ENCODE measurements at regions not wholly inside any gene's neighbourhood (a gene's known extent, or its start where the extent isn't known, plus 50 kb on each side); places are given as distances from the start of the nearest gene placed in this dataset.

DNA sequence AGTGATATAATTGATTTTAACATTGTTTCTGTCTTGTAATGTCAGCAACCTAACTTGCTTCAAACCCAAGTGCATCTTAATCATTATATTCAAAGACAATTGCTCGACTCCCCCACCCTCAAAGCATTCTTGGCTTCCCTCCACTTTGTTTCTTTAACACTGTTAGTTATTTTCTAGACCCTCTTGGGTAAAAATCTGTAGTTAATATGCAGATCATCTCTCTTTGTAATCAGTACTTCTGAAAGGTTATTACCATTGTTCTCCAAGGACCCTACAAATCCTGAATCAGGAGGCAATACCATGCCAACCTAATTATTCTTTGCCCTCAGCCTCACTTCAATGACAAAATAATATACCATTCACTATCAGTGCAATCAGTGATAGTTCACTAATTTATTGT is 1075.7 kb downstream of the AMY1C start:
- Histone ChIP-seq H3K27me3 (replicated peaks in 1 of 2; ENCODE audit: control insufficient read depth in 2 of 2, insufficient read depth in 2 of 2, low read length in 1 of 2) (no peaks in the 10 kb centered on the region), H3K9me3 (replicated peaks; ENCODE audit: control insufficient read depth, insufficient read depth, low read length) (no peaks in the 10 kb centered on the region), H3K4me2 (ENCODE audit: control insufficient read depth, insufficient read depth) (no peak overlapping the region), H4K20me1 (ENCODE audit: control insufficient read depth, insufficient read depth) (no peaks in the 10 kb centered on the region), H3K9ac (ENCODE audit: control insufficient read depth, insufficient read depth, low read length) (no peak overlapping the region), H3K79me2 (ENCODE audit: control insufficient read depth, insufficient read depth, low read length) (no peaks in the 10 kb centered on the region), H3K27ac (ENCODE audit: control insufficient read depth, insufficient read depth) (no peak overlapping the region), H3K4me1 (ENCODE audit: control insufficient read depth, insufficient read depth, low read length) (no peaks in the 10 kb centered on the region), H2AFZ (ENCODE audit: control insufficient read depth, low read depth, low read length) (no peak overlapping the region), H3K36me3 (ENCODE audit: control insufficient read depth in 2 of 2, insufficient read depth in 2 of 2, low read length in 1 of 2) (no peaks in the 10 kb centered on the region), H3K4me3 (no peak overlapping the region)
- FAIRE-seq = no peak
- ChIA-PET CTCF (no interaction called here), RAD21 (ENCODE audit: unreplicated experiment) (interaction anchor here (1.5 kb wide), 1 partner anchor 312 kb away, joined by 3 read pairs; no protein-coding TSS in a partner anchor), POLR2A (no interaction called here), SMC1A (ENCODE audit: uncharacterized antibody, unreplicated experiment) (interaction anchor here (0.9 kb wide), 1 partner anchor 46 kb away, joined by 3 read pairs; no protein-coding TSS in a partner anchor)
- ATAC-seq = no peak
- intact Hi-C loops (cut with micrococcal nuclease; ENCODE audit: unreplicated experiment) = no loop called here
- no peak for TF ChIP-seq SUPT20H (IDR thresholded peaks at IDR 0.05; ENCODE audit: borderline replicate concordance, control insufficient read depth, low read depth, low read length)
- TF ChIP-seq, protein P1, sequence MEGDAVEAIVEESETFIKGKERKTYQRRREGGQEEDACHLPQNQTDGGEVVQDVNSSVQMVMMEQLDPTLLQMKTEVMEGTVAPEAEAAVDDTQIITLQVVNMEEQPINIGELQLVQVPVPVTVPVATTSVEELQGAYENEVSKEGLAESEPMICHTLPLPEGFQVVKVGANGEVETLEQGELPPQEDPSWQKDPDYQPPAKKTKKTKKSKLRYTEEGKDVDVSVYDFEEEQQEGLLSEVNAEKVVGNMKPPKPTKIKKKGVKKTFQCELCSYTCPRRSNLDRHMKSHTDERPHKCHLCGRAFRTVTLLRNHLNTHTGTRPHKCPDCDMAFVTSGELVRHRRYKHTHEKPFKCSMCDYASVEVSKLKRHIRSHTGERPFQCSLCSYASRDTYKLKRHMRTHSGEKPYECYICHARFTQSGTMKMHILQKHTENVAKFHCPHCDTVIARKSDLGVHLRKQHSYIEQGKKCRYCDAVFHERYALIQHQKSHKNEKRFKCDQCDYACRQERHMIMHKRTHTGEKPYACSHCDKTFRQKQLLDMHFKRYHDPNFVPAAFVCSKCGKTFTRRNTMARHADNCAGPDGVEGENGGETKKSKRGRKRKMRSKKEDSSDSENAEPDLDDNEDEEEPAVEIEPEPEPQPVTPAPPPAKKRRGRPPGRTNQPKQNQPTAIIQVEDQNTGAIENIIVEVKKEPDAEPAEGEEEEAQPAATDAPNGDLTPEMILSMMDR (IDR thresholded peaks at IDR 0.05 in 2 of 3, conservative IDR thresholded peaks at IDR 0.05 in 1 of 3; ENCODE audit: control insufficient read depth in 2 of 3, extremely low read depth in 1 of 3, insufficient read depth in 1 of 3, low read depth in 3 of 3, low read length in 3 of 3) = no peak
- TF ChIP-seq BMI1 (IDR thresholded peaks at IDR 0.05; ENCODE audit: borderline replicate concordance) = no peak
- TF ChIP-seq, protein P2, sequence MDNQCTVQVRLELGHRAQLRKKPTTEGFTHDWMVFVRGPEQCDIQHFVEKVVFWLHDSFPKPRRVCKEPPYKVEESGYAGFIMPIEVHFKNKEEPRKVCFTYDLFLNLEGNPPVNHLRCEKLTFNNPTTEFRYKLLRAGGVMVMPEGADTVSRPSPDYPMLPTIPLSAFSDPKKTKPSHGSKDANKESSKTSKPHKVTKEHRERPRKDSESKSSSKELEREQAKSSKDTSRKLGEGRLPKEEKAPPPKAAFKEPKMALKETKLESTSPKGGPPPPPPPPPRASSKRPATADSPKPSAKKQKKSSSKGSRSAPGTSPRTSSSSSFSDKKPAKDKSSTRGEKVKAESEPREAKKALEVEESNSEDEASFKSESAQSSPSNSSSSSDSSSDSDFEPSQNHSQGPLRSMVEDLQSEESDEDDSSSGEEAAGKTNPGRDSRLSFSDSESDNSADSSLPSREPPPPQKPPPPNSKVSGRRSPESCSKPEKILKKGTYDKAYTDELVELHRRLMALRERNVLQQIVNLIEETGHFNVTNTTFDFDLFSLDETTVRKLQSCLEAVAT (IDR thresholded peaks at IDR 0.05) = no peak
- TF ChIP-seq, protein P3, sequence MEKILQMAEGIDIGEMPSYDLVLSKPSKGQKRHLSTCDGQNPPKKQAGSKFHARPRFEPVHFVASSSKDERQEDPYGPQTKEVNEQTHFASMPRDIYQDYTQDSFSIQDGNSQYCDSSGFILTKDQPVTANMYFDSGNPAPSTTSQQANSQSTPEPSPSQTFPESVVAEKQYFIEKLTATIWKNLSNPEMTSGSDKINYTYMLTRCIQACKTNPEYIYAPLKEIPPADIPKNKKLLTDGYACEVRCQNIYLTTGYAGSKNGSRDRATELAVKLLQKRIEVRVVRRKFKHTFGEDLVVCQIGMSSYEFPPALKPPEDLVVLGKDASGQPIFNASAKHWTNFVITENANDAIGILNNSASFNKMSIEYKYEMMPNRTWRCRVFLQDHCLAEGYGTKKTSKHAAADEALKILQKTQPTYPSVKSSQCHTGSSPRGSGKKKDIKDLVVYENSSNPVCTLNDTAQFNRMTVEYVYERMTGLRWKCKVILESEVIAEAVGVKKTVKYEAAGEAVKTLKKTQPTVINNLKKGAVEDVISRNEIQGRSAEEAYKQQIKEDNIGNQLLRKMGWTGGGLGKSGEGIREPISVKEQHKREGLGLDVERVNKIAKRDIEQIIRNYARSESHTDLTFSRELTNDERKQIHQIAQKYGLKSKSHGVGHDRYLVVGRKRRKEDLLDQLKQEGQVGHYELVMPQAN (conservative IDR thresholded peaks at IDR 0.05) = no peak
- TF ChIP-seq BHLHE40 (IDR thresholded peaks at IDR 0.05; ENCODE audit: borderline replicate concordance in 1 of 2, low read depth in 2 of 2, low read length in 1 of 2) = no peak
- no peak for TF ChIP-seq KDM1A (IDR thresholded peaks at IDR 0.05; ENCODE audit: borderline replicate concordance)
- no peak for TF ChIP-seq CBX3 (IDR thresholded peaks at IDR 0.05; ENCODE audit: borderline replicate concordance, low read depth)
- no peak for TF ChIP-seq MAX (IDR thresholded peaks at IDR 0.05; ENCODE audit: low read depth, low read length)
- no TSS peak for BruUV-seq (replicated peaks)
- DNase-seq (ENCODE audit: low read depth, low spot score) = no peak
- 0% methylated on average over 1 of the region's 1 CpG for WGBS (ENCODE audit: insufficient coverage, insufficient replicate concordance, low lambda C conversion rate, missing lambda C conversion rate)
- in situ Hi-C loops (cut with MboI) = no loop called here

Measured in GM12878 (cell line).